HG03432 (cell line): ENCODE measurements at regions not wholly inside any gene's neighbourhood (a gene's known extent, or its start where the extent isn't known, plus 50 kb on each side); places are given as distances from the start of the nearest gene placed in this dataset.

Source experiments
- ATAC-seq: cut with Tn5 transposase; IDR thresholded peaks from one replicate; pipeline ENCODE4 v1.9.1; 2021; ENCODE audit warnings: mild to moderate bottlenecking, moderate library complexity; ENCODE audit not compliant: unreplicated experiment

DNA sequence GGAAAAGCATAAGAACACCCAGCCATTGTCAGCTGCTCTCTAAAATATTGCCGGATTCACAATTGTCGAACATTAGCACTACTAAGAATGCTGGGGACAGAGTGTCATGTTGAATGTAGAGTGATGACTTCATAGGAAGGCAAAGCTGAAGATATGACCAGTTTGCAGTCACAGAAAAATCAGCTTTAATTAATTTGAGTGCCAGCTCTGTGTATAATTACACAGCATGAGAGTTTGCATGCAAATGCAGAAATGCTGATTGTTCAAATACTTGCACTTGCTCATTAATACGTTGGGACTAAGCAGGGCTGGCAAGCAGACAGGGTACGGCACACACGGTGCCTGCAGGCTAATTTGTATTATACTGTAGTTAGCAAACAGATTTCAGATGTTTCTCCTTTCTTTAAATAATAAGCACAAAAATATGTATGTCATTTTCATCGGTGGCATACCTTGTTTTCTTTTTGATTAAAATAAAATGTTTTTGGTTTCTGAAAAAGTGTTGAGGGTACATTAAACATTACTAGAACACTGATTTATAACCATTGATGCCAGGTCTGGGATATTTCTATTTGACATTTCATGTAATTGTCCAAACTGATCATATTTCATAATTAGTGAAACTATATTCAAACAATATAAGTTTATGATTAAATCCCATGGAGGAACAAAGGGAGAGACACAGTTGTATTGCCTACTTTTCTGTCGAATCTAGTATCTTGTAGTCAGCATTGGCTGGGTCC is 99.8 kb upstream of the ADGRL2 start:
- ATAC-seq = no peak

DNA sequence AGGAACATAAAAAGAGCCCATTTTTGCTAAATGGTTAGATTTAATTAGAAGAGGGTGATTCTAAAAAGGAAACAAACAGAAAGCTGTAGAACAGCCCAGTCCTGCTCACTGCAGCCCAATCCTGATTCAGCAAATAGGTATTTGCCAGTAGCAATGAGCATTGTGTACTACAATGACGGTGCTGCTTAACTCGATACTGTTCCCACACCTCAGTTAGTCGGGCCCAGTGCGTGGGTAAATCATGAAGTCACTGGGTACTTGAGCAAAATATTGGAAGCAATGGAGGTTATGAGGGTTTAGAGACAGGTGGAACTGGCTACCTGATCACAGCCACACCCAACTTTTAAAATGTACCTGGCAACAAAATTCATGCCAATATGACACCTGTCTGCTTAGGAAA is 101.5 kb upstream of the ADGRL2 start:
- ATAC-seq = no peak

DNA sequence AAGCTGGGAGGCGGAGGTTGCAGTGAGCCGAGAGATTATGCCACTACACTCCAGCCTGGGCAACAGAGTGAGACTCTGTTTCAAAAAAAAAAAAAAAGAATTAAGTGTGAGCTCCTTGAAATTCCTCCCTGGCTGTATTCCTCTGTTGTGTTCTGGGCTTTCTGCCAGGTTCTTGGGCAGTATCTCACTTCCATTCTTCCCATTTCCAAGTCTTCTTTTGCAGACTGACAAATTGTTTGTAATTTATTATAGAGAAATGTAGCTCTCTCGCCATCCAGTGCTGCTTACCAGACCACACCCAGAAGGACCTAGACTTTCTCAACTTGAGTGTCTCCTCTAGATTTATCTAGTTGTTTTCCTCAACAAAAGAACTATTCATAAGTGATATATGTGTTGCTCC is 105.0 kb upstream of the ADGRL2 start:
- ATAC-seq = no peak

DNA sequence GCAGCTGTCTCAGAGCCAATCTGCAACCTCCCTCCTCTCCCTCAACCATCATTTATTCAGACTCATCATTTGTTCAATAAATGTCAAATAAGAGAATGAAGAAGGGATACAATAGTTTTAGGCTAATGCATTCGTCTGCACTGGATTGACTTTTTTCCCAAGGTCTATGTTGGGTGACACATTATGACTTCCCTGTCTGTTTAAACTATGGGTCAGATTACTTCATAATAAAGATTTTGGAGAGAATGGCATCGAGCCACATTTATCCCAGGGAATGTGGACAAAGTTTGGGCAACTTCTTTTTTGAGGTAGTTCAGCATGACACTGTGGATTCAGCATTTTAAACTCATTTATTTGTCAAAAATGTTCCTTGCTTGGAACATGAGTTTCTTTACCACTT is 107.4 kb upstream of the ADGRL2 start:
- ATAC-seq = no peak

DNA sequence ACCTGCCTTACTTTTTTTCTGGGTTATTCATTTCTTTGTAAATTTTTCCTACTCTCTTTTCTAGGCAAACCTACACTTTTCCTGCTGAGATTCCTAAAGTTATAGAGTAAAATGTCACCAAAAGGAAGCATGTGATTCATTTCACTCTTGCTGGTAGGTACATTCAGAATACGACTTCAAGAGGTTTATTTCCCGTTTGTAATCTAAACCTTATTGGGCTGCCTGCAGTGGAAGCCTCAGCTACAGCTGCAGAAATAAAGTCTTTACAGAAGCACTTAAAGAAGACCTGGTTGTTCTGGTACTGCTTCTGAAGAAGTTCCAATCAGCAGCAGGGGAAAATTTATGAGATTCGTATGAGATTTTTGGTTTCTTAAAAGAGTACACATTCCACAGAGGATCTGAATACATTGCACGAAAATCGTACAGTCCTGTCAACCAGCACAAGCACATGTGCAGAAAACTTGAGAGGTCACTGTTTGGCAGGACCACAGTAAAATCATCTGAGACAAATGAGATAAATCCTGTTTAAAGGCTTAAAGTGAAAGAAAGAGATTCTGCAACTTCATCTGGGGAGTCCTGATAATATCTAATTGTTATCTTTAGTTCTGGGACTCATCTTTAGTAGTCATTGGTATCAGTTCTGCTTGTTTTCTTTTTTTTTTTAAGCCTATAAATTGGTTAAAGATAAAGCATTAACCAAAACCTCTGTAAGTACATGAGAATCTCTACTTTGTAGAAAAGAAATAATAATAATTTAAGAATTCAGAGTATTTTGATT is 109.9 kb upstream of the ADGRL2 start:
- no peak for ATAC-seq

DNA sequence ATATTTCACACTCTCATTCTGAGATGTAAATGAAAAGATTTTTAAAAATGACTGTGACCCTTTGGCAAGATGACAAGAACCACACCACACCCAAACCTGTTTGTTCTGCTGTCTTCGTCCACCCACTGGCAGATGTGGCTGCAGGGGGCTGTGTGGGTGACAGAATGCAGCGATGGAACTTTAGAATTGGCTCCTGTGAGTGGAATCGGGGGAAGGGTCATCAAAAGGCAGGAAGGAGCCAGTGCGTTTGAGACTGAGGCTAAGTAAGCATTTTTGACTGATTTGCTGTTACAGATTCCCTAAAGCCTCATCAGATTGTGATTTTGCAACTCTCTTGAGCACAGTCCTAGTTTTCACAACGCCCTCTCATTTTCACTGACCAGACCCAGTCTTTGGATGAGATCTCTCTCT is 111.2 kb upstream of the ADGRL2 start:
- no peak for ATAC-seq

DNA sequence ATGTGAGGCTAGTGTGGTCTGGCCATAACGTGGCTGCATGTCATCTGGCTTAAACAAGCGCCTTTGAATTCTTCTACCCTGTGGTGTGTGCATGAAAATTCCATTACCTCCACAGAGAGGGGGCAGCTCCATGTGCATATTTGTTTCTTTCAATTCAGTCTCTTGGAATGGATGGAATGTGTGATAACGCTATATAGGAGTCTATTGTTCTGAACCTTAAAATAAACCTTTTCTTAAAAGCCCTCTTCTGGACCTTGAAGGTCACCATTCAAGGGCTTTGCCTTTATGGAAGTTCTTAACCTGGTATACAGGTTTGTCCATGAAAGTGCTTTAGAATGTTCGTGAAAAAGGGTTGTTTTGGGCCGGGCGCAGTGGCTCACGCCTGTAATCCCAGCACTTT is 118.2 kb upstream of the ADGRL2 start:
- ATAC-seq = no peak

DNA sequence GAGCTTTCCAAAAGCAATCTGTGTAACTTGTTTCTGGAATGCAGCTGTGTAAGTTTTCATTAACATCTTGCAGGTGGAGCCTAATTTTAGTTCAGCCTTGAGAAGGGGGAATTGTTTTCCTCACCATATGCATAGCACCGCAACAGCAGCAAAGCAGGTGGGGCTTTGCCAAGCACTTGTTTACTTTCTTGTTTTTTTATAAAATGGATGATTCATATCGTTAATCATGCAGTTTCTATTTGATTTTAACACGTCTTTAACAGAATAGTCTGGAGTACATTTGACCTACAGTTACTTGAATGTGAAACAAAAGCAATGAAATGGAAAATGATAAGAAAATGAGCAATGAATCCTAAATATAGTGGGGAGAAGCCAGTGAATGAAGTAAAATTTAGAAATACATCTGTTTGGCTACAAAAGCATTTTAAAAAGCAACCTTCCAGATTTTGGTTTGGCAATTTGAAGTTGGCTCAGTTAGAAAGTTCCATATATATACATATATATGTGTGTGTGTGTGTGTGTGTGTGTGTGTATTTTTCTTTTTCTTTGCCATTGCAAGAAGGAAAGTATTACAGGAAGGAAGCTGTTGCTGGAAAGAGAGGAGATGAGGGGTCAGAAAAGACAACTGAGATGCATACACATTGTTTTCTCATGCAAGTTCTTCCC is 119.0 kb upstream of the ADGRL2 start:
- ATAC-seq = no peak

DNA sequence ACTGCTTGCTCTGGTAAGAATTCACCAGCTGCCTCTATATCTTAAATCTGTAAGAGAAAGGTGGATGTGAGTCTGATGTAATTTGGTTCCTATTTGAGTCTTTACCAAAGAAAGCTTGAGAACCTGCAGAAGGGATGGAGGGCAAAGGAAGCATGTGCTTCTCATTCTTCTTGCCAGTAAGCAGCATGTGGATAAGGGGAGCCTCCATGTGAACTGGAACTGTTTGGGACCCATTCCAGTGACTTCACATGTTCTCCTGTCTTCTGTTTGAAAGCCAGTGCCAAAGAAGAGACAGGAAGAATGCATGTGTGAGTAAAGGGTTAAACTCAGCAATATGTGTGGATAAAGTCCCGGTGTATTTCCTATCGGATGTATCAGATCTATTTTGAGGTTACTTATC is 119.6 kb upstream of the ADGRL2 start:
- ATAC-seq = no peak

DNA sequence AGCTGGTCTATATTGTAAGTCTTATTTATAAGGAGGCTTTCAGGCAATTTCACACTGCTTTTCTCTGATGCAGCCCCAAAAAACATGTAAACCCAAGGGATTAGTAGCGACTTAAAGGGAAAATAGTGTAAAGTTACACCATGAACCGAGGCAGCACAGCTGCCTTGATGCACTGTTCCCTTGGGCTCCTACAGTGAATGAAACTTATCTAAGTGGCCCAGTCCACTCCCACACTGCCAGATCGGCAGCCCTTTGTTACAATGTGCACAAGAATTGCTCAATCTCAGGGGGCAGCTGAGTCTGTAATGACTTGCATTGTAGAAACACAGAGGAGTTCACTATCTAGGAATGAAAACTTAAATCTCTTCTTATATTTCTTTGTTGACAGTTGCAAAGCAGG is 120.8 kb upstream of the ADGRL2 start:
- ATAC-seq = no peak

DNA sequence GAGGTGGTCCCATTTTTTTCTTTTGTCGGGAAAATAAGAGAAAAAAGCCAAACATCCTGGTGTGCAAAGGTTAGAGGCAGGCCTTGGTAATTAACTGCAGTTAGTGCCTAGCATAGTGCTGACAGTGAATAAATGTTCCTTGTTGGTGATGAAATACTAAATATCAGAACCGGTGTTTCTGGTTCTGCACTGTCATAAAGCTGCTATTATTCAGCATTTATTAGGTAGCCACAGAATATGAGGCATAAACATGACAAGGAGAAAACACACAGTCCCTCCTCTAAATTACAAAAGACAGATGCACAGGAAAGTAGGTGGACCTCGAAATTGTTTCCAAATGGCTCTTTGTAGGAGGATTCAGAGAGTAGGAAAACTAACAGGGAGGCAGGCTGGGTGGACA is 122.0 kb upstream of the ADGRL2 start:
- no peak for ATAC-seq

DNA sequence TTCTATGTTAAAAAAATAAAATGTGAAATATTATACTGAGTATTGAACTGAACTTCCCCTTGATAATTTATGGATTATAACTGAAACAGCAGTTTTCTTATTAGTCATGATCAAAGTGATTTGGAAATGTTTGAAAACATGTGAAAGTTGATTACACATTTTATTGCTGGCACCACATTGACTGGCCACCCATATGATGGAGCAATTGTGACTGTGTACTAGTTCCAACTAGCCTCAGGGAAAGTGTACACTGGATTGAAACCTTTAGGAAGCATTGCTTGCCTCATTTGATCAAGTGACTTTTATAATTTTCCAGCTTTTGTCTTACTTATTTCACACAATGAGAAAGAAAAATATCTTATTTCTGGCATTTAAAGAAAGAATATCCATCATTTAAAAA is 128.0 kb upstream of the ADGRL2 start:
- ATAC-seq = no peak

DNA sequence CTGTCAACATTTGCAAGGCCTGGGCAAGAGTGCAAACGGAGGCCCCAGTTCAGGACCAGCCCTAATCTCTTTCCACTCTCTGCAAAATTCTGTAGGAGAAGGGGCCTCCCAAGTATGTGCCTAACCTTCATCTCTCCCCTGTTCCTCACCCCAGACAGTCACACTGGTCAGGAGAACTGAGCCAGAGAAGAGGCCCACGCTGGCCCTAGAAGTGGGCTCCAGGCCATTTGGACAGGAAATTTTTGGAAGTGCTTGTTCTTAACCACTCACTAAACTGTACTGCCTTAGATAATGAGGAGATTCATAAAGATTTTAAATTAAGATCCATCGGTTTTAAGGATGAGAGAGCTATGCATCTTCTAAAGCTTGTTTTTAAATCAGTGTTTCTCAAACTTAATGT is 129.7 kb upstream of the ADGRL2 start:
- no peak for ATAC-seq

DNA sequence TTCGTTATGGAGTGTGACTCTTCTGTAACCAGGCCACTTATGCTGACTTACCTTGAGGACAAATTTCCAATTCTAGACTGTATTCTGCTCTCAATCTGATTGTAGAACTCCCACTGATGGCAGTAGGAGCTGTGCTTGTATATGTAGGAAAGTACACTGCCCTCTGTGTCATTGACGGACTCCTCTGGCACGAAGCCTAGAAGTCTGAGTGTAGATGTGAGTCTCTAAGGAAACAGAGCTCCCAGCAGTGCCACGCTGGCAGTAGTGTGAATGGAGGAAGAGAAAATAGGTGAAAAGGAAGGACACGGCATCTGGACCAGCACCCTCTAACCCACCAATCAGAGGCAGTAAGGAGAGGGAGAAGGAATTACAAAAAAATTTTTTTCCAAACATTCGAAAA is 130.4 kb upstream of the ADGRL2 start:
- ATAC-seq = no peak

DNA sequence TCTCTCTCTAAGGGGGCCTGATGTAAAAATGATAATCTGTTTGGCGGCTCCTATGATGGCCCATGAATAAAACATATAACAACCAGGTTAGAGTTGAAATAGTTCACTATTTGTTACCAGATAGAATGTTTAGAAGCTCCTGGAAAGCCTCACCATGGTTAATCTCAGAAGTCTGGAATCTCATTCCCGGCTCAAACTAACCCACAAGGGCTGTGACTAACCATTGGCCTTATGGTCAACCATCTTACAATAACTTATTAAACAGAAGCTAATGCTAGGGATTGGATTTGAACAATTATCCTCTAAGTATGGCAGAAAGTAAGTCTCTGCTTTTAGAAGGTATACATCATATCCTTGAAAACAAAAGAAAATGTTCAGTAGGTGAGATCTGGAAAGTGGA is 134.1 kb upstream of the ADGRL2 start:
- no peak for ATAC-seq

DNA sequence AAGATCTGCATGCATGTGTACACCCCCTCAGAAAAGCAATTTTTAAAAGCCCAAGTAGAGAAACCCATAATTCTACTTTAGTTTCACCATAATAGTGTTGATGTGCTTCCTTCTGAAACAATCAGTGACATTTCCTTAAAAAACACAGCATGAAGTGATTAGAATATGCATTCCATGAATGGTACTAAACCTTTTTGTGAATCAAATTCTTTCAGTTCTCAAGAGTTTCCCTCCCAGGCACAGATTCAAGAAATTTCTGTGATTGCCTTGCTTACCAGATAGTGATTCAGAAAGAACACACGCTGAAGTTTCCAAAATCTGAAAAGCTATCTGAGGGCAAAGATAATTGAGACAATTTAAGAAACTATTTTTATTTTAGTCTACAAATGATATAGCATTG is 136.4 kb upstream of the ADGRL2 start:
- ATAC-seq = no peak

DNA sequence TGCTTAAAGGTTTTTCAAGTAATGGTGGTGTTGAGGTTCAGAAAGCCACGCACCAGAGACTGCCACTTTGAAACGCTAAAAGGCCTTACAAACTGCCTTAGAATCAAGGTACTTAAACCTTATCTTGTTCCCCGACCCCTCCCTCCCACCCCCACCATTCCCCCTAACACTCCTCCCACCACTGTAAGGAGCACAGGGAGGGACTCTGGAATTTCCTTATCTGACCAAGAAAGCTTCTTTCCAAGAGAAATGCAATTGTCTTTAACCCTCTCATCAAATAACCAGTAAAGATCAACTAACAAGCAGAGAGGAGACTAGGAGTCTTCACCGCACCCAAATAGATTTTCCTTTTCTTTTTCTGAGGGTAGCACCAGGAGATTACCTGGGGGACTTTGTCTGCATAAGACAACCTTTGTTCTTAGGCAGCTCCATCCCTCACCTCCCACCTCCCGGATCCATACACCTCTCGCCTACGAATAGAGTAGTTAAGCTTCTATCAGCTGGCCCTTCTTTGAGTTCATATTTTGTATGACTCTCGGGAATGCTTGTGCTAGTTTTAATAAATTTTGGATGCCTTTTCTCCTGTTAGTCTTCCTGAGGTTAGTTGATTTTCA is 137.7 kb upstream of the ADGRL2 start:
- ATAC-seq = no peak

DNA sequence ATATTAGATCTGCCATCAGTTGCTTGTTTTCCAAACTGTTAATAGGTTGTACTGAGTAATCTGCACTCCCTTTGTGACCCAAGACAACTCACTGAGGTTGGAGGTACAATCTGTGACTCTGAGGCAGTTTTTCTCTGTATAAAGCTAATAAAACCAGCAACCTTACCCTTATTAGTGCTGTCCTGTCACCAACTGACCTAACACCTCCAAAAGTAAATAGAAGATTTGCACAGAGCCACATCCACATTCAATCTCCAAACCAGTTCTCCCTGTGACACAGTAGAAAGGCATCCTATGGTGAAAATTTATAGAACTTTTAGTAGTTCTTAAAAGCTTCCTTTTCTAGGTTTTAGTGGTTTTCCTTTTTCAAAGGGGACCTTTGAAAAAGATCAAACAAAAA is 140.4 kb upstream of the ADGRL2 start:
- ATAC-seq = no peak

DNA sequence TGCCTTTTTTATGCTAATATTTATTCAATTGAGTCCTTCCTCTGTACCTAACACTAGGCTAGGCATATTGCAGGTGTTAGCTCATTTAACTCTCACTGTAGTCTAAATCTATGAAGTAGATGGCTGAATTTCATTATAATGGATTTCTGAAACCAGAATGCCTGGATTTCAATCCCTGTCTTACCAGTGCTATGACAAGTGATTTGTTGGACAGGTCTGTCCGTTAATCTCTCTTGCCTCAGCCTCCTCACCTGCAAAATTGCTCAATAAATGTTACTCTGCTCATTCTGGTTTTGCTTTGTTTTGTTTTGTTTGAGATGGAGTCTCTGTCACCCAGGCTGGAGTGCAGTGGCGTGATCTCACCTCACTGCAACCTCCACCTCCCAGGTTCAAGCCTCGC is 146.1 kb upstream of the ADGRL2 start:
- no peak for ATAC-seq

DNA sequence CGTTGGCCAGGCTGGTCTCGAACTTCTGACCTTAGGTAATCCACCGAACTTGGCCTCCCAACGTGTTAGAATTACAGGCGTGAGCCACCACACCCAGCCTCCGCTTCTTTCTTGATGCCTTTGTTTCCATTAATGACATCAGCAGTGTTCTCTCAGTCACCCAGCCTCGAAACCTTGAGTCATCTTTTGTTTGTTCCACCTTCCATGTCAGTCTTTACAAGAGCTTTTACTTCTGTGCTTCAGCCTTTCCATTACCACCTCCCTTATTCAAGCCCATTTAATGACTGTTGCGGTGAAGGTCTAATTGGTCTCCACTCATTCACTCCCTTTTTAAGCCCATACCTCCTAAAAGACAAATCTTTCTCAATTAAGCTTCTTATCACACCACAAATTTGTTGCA is 146.6 kb upstream of the ADGRL2 start:
- no peak for ATAC-seq

DNA sequence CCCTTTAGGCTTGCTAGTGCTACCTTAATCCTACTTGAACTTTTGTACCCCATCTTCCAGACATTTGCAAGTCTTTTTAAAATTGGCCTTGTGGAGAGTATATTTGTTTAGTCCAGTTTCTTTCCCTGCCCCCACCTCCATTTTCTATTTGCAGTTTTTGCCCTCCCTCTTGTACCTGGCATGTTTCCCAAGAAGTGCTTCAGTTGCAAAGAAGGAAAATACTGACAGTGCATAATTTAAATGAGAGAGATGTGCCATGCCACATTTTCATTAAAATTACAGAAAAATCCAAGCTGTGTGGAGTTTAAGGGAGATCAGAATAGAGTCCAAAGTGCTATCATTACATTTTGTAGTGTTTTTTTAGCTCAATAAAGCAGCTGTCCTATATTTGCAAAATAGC is 150.0 kb upstream of the ADGRL2 start:
- no peak for ATAC-seq

DNA sequence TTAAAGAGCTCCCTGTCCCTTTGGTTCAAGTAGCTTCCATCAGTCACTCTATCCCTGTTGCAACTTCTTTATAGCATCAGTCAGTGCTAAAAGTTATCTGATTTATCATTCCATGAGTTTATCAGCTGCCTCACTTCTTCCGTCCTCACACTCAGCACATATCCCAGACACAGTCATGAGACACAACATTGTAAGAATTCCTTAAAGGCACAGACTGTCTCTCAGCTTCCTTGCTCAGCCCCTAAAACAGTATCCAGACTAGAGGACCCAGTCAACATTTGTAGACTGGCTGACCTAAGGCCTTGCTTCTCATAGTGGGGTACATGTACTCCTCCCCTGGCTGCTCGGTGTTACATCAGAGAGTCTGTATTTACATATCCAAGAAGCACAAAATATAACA is 164.9 kb upstream of the ADGRL2 start:
- ATAC-seq = no peak
